IPS-18a (cell line): ENCODE measurements at regions not wholly inside any gene's neighbourhood (a gene's known extent, or its start where the extent isn't known, plus 50 kb on each side); places are given as distances from the start of the nearest gene placed in this dataset.
"Not testable (repeated sequence)": the region's sequence is repeated elsewhere in the genome, so short reads cannot be mapped to it uniquely, and the experiment has no call there.

Source experiments
- H3K27ac ChIP-seq: one replicate; pipeline ENCODE4 v1.5.1; 2013; ENCODE audit warnings: low read length
- H3K27me3 ChIP-seq: one replicate; pipeline ENCODE4 v1.6.1; 2013; ENCODE audit warnings: mild to moderate bottlenecking, low read length; ENCODE audit not compliant: control insufficient read depth, insufficient read depth
- H3K36me3 ChIP-seq: one replicate; pipeline ENCODE4 v1.6.1; 2013; ENCODE audit warnings: low read depth, low read length; ENCODE audit not compliant: control insufficient read depth
- H3K4me1 ChIP-seq: one replicate; pipeline ENCODE4 v1.6.1; 2013; ENCODE audit warnings: low read depth, low read length; ENCODE audit not compliant: control insufficient read depth
- H3K4me3 ChIP-seq: one replicate; pipeline ENCODE4 v1.5.1; 2013; ENCODE audit warnings: low read length
- H3K9ac ChIP-seq: one replicate; pipeline ENCODE4 v1.6.1; 2013; ENCODE audit warnings: mild to moderate bottlenecking, low read length, moderate library complexity
- H3K9me3 ChIP-seq: one replicate; pipeline ENCODE4 v1.6.1; 2013; ENCODE audit warnings: low read depth, low read length; ENCODE audit not compliant: control insufficient read depth

DNA sequence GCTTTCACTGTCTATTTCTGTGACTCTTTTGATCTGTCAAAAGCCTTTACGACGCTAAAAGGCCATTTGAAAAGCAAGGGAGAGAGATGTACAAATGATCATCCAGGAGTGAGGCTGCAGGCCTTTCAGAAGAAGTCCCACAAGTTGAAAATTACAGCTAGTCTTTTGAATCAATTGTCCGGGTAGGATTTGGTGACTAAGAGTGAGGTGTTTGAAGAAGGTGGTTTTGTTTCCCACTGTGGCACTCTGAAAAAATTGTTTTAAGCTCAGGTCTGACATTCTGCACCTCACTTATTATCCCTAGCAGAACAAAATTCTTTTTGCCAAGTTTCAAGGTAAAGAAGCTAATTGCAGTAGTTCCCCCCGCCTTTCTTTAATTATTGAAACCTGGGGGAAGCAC lies 50.8 kb upstream of the TMEM108 start:
- Histone ChIP-seq H3K9me3 (no peaks in the 10 kb centered on the region), H3K27me3 (no peaks in the 10 kb centered on the region), H3K4me3 (no peak overlapping the region), H3K4me1 (no peaks in the 10 kb centered on the region), H3K27ac (no peak overlapping the region), H3K9ac (no peak overlapping the region), H3K36me3 (no peaks in the 10 kb centered on the region)

DNA sequence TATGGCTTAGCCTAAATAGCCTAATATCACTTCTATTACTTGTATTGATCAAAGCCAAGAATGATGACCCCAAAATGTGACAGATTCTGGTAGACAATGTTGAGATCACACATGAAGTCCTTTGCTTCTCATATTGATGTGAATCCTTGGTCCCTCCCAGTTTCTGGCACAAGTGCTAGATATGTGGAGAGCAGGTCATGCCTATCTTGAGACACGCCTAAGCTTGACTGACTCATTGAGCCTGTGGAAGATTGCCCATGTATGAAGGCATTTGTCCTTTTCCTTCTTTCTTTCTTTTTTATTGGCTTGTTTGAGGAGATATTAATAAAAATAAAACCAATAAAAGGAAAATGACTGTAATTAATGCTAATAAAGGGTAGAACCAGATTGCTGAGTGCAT lies 54.0 kb upstream of the TMEM108 start:
- H3K9me3 ChIP-seq: no peaks in the 10 kb centered on the region

DNA sequence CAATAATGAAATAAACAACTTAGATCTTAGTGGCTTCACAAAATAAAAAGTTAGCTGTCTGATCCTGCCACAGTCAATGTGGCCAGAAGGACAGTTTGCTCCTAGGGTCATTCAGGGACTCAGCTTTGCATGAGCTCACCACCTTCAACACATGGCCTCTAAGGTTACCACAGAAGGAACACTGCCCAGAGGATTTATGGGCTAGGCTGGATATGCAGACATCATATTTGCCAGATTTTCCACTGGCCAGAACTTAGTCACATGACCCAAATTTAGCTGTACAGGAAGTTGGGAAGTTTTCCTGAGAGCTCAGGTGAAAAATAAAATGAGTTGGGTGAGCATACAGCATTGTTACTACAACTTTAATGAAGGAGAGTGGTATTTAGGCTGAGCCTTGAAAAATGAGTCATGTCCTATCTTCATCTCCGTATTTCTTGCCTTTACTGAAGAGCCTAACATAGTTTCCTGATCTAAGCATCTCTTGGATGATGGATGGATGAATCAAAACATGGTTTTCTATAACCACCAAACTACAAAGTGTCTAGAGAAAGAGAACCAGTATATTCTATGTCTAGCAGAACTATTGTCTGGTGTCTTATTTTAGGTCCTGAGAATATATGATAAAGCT lies 54.9 kb upstream of the TMEM108 start:
- Histone ChIP-seq H3K9me3 (no peaks in the 10 kb centered on the region), H3K9ac (no peak overlapping the region)

More for the DNA sequence above, 54.0 kb upstream of the TMEM108 start:
- Histone ChIP-seq H3K4me3 (no peak overlapping the region), H3K27me3 (no peaks in the 10 kb centered on the region), H3K27ac (no peak overlapping the region), H3K4me1 (no peaks in the 10 kb centered on the region), H3K36me3 (no peaks in the 10 kb centered on the region), H3K9ac (no peak overlapping the region)

DNA sequence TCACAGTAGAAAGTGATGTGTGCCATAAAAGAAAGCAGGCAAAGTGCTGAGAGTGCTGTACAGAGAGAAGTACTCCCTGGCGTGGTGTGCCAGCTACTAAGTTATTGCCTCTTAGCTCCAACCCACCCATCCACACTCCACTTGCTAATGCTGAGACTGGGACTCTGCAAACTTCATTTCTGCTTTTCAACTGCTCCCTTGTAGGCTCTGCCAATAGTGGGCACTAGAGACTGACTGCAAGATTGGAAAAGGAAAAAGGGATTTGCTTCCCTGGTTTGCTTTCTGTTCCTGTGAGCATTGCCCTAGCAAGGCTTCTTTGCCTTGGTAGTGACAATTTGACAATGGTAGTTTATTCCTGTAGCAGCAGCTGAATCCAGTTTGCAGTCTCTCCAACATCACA lies 56.5 kb upstream of the TMEM108 start:
- Histone ChIP-seq H3K36me3 (no peaks in the 10 kb centered on the region), H3K4me3 (no peak overlapping the region), H3K27ac (no peak overlapping the region), H3K9me3 (no peaks in the 10 kb centered on the region), H3K9ac (no peak overlapping the region), H3K27me3 (no peaks in the 10 kb centered on the region), H3K4me1 (no peaks in the 10 kb centered on the region)

More for the DNA sequence above, 54.9 kb upstream of the TMEM108 start:
- Histone ChIP-seq H3K27ac (no peak overlapping the region), H3K27me3 (no peaks in the 10 kb centered on the region), H3K4me3 (no peak overlapping the region), H3K36me3 (no peaks in the 10 kb centered on the region), H3K4me1 (no peaks in the 10 kb centered on the region)

DNA sequence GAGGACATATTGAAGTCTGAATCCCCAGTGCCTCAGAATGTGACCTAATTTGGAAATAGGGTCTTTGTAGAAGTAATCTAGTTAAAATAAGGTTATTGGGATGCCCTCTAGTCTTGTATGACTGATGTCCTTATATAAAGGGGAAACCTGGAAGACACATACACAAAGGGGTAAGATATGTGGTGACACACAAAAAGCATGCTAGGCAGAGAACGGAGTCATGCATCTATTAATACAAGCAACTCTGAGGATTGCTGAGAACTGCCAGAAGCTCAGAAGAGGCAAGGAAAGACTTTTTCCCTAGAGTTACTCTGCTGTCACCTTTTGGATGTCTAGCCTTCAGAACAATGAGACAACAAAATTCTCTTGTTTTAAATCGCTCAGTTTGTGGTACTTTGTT lies 58.1 kb upstream of the TMEM108 start:
- no peaks in the 10 kb centered on the region for H3K27me3 ChIP-seq
- H3K4me1 ChIP-seq: no peaks in the 10 kb centered on the region
- no peaks in the 10 kb centered on the region for H3K9me3 ChIP-seq
- no peak overlapping the region for H3K27ac ChIP-seq
- no peaks in the 10 kb centered on the region for H3K36me3 ChIP-seq
- no peak overlapping the region for H3K4me3 ChIP-seq
- H3K9ac ChIP-seq: no peak overlapping the region

DNA sequence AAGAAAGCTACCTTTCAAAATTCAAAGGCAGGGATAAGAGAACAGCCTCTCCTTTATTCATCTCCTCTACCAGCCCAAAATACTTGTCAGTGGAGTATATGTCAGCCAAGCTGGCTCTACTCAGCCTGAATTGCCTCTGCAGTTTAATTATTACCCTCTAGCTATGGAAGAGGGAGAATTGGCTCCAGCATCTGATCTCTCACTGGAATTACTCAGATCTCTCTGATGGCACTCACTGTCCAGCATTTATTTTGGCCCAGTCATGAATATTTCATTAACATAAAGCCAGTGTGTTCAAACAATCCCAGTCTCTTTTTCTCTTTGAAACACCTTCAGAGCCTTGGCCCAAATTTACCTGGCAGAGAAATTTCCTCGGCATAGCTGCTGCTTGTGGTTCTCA lies 58.6 kb upstream of the TMEM108 start:
- no peaks in the 10 kb centered on the region for H3K36me3 ChIP-seq
- H3K4me3 ChIP-seq: no peak overlapping the region
- no peaks in the 10 kb centered on the region for H3K27me3 ChIP-seq

DNA sequence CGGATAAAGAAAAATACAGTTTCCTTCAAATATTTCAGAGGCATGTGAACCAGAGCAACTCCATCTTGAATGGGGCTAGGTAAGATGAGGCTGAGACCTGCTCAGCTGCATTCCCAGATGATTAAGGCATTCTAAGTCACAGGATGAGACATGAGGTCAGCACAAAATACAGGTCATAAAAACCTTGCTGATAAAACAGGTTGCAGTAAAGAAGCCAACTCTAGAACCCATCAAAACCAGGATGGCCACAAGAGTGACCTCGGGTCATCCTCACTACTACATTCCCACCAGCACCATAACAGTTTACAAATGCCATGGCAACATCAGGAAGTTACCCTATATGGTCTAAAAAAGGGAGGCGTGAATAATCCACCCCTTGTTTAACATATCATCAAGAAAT lies 59.2 kb upstream of the TMEM108 start:
- not testable (repeated sequence) for H3K9ac ChIP-seq

More for the DNA sequence above, 58.6 kb upstream of the TMEM108 start:
- no peaks in the 10 kb centered on the region for H3K9me3 ChIP-seq
- H3K9ac ChIP-seq: no peak overlapping the region
- no peaks in the 10 kb centered on the region for H3K4me1 ChIP-seq
- no peak overlapping the region for H3K27ac ChIP-seq

DNA sequence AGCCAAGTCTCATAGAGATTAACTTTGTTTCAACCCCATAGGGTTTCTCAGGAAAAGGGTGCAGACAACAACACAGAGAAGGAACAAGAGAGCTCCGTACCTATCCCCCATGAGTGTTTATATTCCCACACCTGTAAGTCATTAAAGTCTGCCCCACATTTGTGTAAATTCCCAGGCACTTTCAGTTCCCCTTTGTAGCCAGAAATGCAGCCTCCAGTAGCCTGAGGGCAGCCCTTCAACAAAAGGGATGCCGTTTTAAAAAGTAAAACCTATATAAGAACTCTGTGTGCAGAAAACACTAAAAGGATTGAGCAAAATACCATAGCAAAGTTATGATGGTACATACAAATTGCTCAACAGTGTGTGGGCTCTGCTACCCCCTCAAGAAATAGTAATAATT lies 59.7 kb upstream of the TMEM108 start:
- H3K4me1 ChIP-seq: no peaks in the 10 kb centered on the region
- H3K9ac ChIP-seq: no peak overlapping the region
- H3K36me3 ChIP-seq: no peaks in the 10 kb centered on the region
- no peak overlapping the region for H3K27ac ChIP-seq
- no peaks in the 10 kb centered on the region for H3K27me3 ChIP-seq
- no peak overlapping the region for H3K4me3 ChIP-seq
- no peaks in the 10 kb centered on the region for H3K9me3 ChIP-seq

More for the DNA sequence above, 59.2 kb upstream of the TMEM108 start:
- H3K4me3 ChIP-seq, H3K27me3 ChIP-seq, H3K27ac ChIP-seq, H3K4me1 ChIP-seq, H3K9me3 ChIP-seq, H3K36me3 ChIP-seq: not testable (repeated sequence)

DNA sequence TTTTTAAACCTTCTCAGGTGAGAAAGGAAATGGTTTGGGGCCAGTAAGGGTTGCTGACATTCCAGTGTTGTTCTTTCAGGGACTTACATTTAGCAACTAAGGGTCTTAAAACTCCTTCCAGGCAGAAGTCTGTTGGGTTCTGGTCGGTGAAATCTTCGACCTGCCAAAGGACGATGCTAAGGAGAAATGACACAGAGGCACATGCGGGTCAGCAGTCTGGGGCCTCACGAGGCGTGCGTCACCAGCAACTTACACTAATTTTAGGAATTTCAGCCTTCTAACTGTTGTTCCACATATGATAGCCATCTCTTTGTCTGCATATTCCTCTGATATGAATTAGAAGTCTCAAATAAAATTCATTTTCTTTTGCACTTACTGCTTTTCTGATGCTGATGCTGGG lies 64.1 kb upstream of the TMEM108 start:
- Histone ChIP-seq H3K27me3 (no peaks in the 10 kb centered on the region), H3K4me3 (no peak overlapping the region)

DNA sequence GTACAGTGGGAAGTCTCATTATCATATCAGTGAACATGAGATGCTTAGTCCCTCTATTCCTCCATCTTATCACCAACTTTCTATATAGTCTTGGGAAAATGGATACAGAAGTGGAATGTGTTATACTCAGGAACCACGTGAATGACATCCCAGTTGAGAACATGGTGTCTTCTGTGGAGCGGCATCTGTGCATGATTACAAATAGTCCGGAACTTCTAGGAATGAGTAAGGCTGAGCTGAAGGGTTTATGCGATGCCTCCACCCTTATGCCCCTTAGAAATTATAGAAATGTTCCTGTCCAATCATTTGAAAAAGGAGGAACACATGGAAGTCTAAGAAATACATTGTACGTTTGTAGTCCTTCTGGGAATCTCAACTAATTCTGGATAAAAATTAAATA lies 64.8 kb upstream of the TMEM108 start:
- Histone ChIP-seq H3K27ac (no peak overlapping the region), H3K36me3 (no peaks in the 10 kb centered on the region), H3K27me3 (no peaks in the 10 kb centered on the region), H3K4me1 (no peaks in the 10 kb centered on the region), H3K9ac (no peak overlapping the region), H3K4me3 (no peak overlapping the region), H3K9me3 (no peaks in the 10 kb centered on the region)

More for the DNA sequence above, 64.1 kb upstream of the TMEM108 start:
- Histone ChIP-seq H3K9me3 (no peaks in the 10 kb centered on the region), H3K36me3 (no peaks in the 10 kb centered on the region), H3K4me1 (no peaks in the 10 kb centered on the region), H3K27ac (no peak overlapping the region), H3K9ac (no peak overlapping the region)

DNA sequence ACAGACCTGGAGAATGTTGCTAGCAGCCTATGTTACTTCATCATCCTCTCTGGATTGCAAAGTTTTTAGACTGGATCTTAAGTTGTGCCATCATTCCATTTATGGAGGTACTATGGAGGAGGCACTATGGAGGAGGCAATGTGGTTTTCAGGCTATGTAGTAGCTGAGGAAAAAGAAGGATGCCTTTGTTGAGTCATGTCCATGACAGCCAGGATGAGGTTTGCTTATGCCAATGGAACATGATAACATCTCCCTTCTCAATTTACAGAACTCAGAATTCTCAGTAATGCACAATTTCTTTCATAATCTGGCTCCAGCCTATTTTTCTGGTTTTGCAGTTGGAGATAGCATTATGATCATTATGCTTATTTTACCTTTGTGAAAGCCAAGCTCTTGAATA lies 65.9 kb upstream of the TMEM108 start:
- no peaks in the 10 kb centered on the region for H3K4me1 ChIP-seq
- no peaks in the 10 kb centered on the region for H3K27me3 ChIP-seq
- H3K36me3 ChIP-seq: no peaks in the 10 kb centered on the region
- no peak overlapping the region for H3K27ac ChIP-seq
- no peak overlapping the region for H3K4me3 ChIP-seq
- no peak overlapping the region for H3K9ac ChIP-seq
- no peaks in the 10 kb centered on the region for H3K9me3 ChIP-seq

DNA sequence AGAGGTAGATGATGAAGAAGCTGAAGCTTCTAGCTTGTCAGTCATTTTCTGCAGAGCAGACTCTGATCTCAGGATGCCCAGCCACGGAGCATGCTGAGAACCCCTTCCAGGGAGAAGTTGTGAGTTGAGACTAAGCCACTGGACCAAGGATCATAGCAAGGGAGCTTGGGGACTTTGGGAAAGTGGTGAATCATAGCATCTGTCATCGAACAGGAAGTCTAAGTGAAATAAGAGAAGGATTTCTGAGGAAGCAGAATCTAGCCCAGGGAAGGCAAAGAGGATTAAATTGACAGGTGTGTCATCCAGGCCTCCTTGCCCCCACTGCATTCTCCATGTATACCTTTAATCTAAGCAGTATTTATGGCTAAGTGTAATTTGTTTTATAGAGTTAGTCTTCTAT lies 71.8 kb upstream of the TMEM108 start:
- Histone ChIP-seq H3K27me3 (no peaks in the 10 kb centered on the region), H3K36me3 (no peaks in the 10 kb centered on the region), H3K4me1 (no peaks in the 10 kb centered on the region), H3K9me3 (no peaks in the 10 kb centered on the region), H3K9ac (no peak overlapping the region), H3K27ac (no peak overlapping the region), H3K4me3 (no peak overlapping the region)
